PC-9 (cell line): ENCODE measurements at regions not wholly inside any gene's neighbourhood (a gene's known extent, or its start where the extent isn't known, plus 50 kb on each side); places are given as distances from the start of the nearest gene placed in this dataset.
"Not testable (repeated sequence)": the region's sequence is repeated elsewhere in the genome, so short reads cannot be mapped to it uniquely, and the experiment has no call there.

Experiments
- BruUV-seq: library from RNA; stranded (reverse); fragments of 400-500 nt; replicated peaks from 2 replicates; lab custom pipeline; 2021; lab: Mats Ljungman, UMichigan
- CTCF ChIA-PET: fragments of 300-600 bp; sonication (Branson Sonifier 250); formaldehyde crosslinking; loops from one replicate; lab custom pipeline; 2022; ENCODE audit warnings: antibody characterized with exemption; lab: Charles Lee
- POLR2A ChIA-PET: fragments of 300-600 bp; sonication (Branson Sonifier 250); formaldehyde crosslinking; loops from one replicate; lab custom pipeline; 2022; ENCODE audit warnings: antibody characterized with exemption; ENCODE audit not compliant: unreplicated experiment; lab: Charles Lee
- DNase-seq, 2 experiments: peaks; one replicate each; pipeline versions ENCODE4 v3.0.0 to v3.0.0-alpha.2; 2015 to 2022; ENCODE audit warnings: mixed read lengths in 1 of 2
- H2AFZ ChIP-seq: fragments of 200-600 bp; sonication (generic); 2 replicates; pipeline ENCODE4 v1.8.1; 2017; ENCODE audit warnings: antibody characterized with exemption
- H3F3A ChIP-seq: fragments of 200-600 bp; sonication (generic); 2 replicates; pipeline ENCODE4 v1.8.1; 2017; ENCODE audit warnings: antibody characterized with exemption, mild to moderate bottlenecking, low read depth; ENCODE audit not compliant: insufficient read depth
- H3K27ac ChIP-seq: fragments of 200-600 bp; sonication (generic); 2 replicates; pipeline ENCODE4 v1.6.1; 2016; ENCODE audit warnings: mixed run types
- H3K27me3 ChIP-seq: fragments of 200-600 bp; sonication (generic); 2 replicates; pipeline ENCODE4 v1.6.1; 2016; ENCODE audit warnings: low read depth, mixed run types; ENCODE audit not compliant: insufficient read depth
- H3K36me3 ChIP-seq: fragments of 200-600 bp; sonication (generic); 2 replicates; pipeline ENCODE4 v1.6.1; 2016; ENCODE audit warnings: low read depth, mixed run types
- H3K4me1 ChIP-seq: fragments of 200-600 bp; sonication (generic); replicated peaks from 2 replicates; pipeline ENCODE4 v1.6.1; 2016; ENCODE audit warnings: mixed run types; ENCODE audit not compliant: insufficient read depth
- H3K4me2 ChIP-seq: fragments of 200-600 bp; sonication (generic); 2 replicates; pipeline ENCODE4 v1.6.1; 2017; ENCODE audit warnings: mixed run types
- H3K4me3 ChIP-seq: fragments of 200-600 bp; sonication (generic); 2 replicates; pipeline ENCODE4 v1.6.1; 2016; ENCODE audit warnings: mixed run types
- H3K79me2 ChIP-seq: fragments of 200-600 bp; sonication (generic); 2 replicates; pipeline ENCODE4 v1.6.1; 2017; ENCODE audit warnings: low read depth, mixed run types
- H3K9me2 ChIP-seq: fragments of 200-600 bp; sonication (generic); 2 replicates; pipeline ENCODE4 v1.8.1; 2017; ENCODE audit warnings: mild to moderate bottlenecking; ENCODE audit not compliant: insufficient read depth
- H3K9me3 ChIP-seq: fragments of 200-600 bp; sonication (generic); 2 replicates; pipeline ENCODE4 v1.8.1; 2016; ENCODE audit warnings: low read depth; ENCODE audit not compliant: insufficient read depth
- H4K20me1 ChIP-seq: fragments of 200-600 bp; sonication (generic); 2 replicates; pipeline ENCODE4 v1.8.1; 2017; ENCODE audit not compliant: insufficient read depth
- CTCF ChIP-seq: fragments of 200-600 bp; sonication (generic); conservative IDR thresholded peaks from 2 replicates; pipeline ENCODE4 v1.6.1; 2017; ENCODE audit warnings: mixed run types, antibody characterized with exemption, mild to moderate bottlenecking, moderate library complexity
- EZH2 ChIP-seq: fragments of 200-600 bp; sonication (generic); IDR thresholded peaks from 2 replicates; pipeline ENCODE4 v1.8.0; 2017; ENCODE audit warnings: antibody characterized with exemption, low read depth
- intact Hi-C: fragments of 100-400 bp; cut with micrococcal nuclease; formaldehyde crosslinking; loops from one replicate; pipeline ENCODE4 v1.10.0; 2022; ENCODE audit not compliant: unreplicated experiment

- TF ChIP-seq CTCF (no peak), EZH2 (no peak)
- intact Hi-C loops, result no loop called here
These were observed 226.1 kb upstream of the SHH start for GRCh38 chr7:156038345-156038744.

DNA sequence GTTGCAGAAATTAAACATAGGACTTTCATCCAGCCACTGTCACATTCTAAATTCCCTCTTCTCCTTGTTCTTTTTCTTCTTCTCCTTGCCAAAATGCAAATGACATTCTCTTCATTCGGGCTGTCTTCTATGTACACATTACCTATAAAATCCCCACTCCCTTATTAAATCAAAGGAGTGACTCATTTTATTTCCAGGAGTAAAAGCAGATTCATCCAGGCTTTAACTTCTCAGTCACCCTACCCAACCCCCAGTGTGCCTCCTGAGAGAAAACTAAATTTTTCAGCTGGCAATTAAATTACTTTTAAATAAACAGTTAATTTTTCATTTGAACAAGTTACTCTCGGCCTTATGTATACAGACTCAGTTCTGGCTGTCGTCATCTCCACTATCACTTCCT is 223.9 kb upstream of the SHH start:
- BruUV-seq, result no TSS peak
- ChIA-PET CTCF (no interaction called here), POLR2A (no interaction called here)
- Histone ChIP-seq H2AFZ (no peak overlapping the region), H3K4me1 (no peaks in the 10 kb centered on the region), H3F3A (no peaks in the 10 kb centered on the region), H3K36me3 (peaks cover 5% of the 10 kb centered on the region; the same call in 1 of the 2 replicates), H3K9me3 (peaks cover 11% of the 10 kb centered on the region), H3K79me2 (no peaks in the 10 kb centered on the region), H3K27ac (no peak overlapping the region), H3K9me2 (no peaks in the 10 kb centered on the region), H3K27me3 (peaks cover 51% of the 10 kb centered on the region), H3K4me3 (no peak overlapping the region), H4K20me1 (no peaks in the 10 kb centered on the region), H3K4me2 (no peak overlapping the region)
- intact Hi-C loops, result no loop called here
- DNase-seq, result no peak
- TF ChIP-seq CTCF (no peak), EZH2 (no peak)

More at GRCh38 chr7:156038345-156038744, 226.1 kb upstream of the SHH start:
- no peak for DNase-seq
- ChIA-PET CTCF (no interaction called here), POLR2A (no interaction called here)
- Histone ChIP-seq H3K9me3 (peaks cover 3% of the 10 kb centered on the region; the same call in 1 of the 2 replicates), H3F3A (no peaks in the 10 kb centered on the region), H3K4me3 (no peak overlapping the region), H3K79me2 (no peaks in the 10 kb centered on the region), H3K36me3 (no peaks in the 10 kb centered on the region), H3K27me3 (peaks cover 73% of the 10 kb centered on the region), H3K9me2 (no peaks in the 10 kb centered on the region), H3K4me1 (no peaks in the 10 kb centered on the region), H4K20me1 (no peaks in the 10 kb centered on the region), H3K27ac (no peak overlapping the region), H2AFZ (no peak overlapping the region), H3K4me2 (no peak overlapping the region)
- no TSS peak for BruUV-seq

DNA sequence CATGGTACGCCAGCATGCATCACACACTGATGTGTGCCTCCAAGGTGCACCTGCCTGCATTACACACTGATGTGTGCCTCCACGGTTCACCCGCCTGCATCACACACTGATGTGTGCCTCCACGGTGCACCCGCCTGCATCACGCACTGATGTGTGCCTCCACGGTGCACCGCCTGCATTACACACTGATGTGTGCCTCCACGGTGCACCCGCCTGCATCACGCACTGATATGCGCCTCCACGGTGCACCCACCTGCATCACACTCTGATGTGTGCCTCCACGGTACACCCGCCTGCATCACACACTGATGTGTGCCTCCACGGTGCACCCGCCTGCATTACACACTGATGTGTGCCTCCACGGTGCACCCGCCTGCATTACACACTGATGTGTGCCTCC is 223.1 kb upstream of the SHH start:
- H2AFZ ChIP-seq, H3K4me3 ChIP-seq, H4K20me1 ChIP-seq, CTCF ChIA-PET, H3K27ac ChIP-seq, BruUV-seq, H3K4me2 ChIP-seq, intact Hi-C loops, H3F3A ChIP-seq, H3K4me1 ChIP-seq, DNase-seq, H3K79me2 ChIP-seq, H3K9me2 ChIP-seq, POLR2A ChIA-PET, H3K36me3 ChIP-seq: not testable (repeated sequence)
- peaks cover 45% of the 10 kb centered on the region for H3K27me3 ChIP-seq
- H3K9me3 ChIP-seq, result peaks cover 11% of the 10 kb centered on the region

GRCh38 chr7:156034397-156034796 is 222.1 kb upstream of the SHH start:
- POLR2A ChIA-PET, result no interaction called here
- intact Hi-C loops, result no loop called here
- no peak for DNase-seq
- Histone ChIP-seq H2AFZ (no peak overlapping the region), H3K9me2 (no peaks in the 10 kb centered on the region), H3K36me3 (peaks cover 5% of the 10 kb centered on the region; the same call in 1 of the 2 replicates), H3K4me3 (no peak overlapping the region), H3K27ac (no peak overlapping the region), H3K27me3 (peaks cover 36% of the 10 kb centered on the region), H3K4me2 (no peak overlapping the region), H3F3A (no peaks in the 10 kb centered on the region), H3K4me1 (no peaks in the 10 kb centered on the region), H3K9me3 (peaks cover 11% of the 10 kb centered on the region), H4K20me1 (no peaks in the 10 kb centered on the region), H3K79me2 (no peaks in the 10 kb centered on the region)
- CTCF ChIA-PET, result no interaction called here
- TF ChIP-seq CTCF, result no peak
- no peak for TF ChIP-seq EZH2
- no TSS peak for BruUV-seq
